Panc1 (cell line): ENCODE measurements at regions not wholly inside any gene's neighbourhood (a gene's known extent, or its start where the extent isn't known, plus 50 kb on each side); places are given as distances from the start of the nearest gene placed in this dataset.

Source experiments
- ATAC-seq: fragments of 200-7000 bp; cut with Tn5 transposase; 2 replicates; pipeline ENCODE4 v1.9.1; 2020; ENCODE audit warnings: mild to moderate bottlenecking, moderate library complexity
- BruUV-seq: library from RNA; stranded (reverse); fragments of 400-500 nt; replicated peaks from 2 replicates; lab custom pipeline; 2021; lab: Mats Ljungman, UMichigan
- CTCF ChIA-PET: fragments of 300-600 bp; sonication (Branson Sonifier 250); formaldehyde crosslinking; loops from one replicate; lab custom pipeline; 2022; ENCODE audit warnings: antibody characterized with exemption; lab: Charles Lee
- POLR2A ChIA-PET: fragments of 300-600 bp; sonication (Branson Sonifier 250); formaldehyde crosslinking; loops from one replicate; lab custom pipeline; 2022; ENCODE audit warnings: antibody characterized with exemption; lab: Charles Lee
- DNase-seq: peaks from one replicate; pipeline ENCODE4 v3.0.0-alpha.2; 2010; ENCODE audit warnings: low read depth, low spot score
- H3K27ac ChIP-seq: 2 replicates; pipeline ENCODE4 v1.5.1; 2011; ENCODE audit warnings: mild to moderate bottlenecking, low read length, inconsistent platforms
- H3K27me3 ChIP-seq: fragments of 200-500 bp; sonication (Bioruptor generic); 2 replicates; pipeline ENCODE4 v1.6.0; 2014; ENCODE audit warnings: low read length, inconsistent platforms; ENCODE audit not compliant: control insufficient read depth, insufficient read depth
- H3K36me3 ChIP-seq: fragments of 200-500 bp; sonication (Bioruptor generic); 2 replicates; pipeline ENCODE4 v1.5.1; 2014; ENCODE audit warnings: inconsistent platforms, mild to moderate bottlenecking, low read length, moderate library complexity; ENCODE audit not compliant: control insufficient read depth, insufficient read depth
- H3K4me1 ChIP-seq: 2 replicates; pipeline ENCODE4 v1.5.1; 2011; ENCODE audit warnings: inconsistent platforms, mild to moderate bottlenecking, low read length, moderate library complexity; ENCODE audit not compliant: control insufficient read depth, insufficient read depth
- H3K4me3 ChIP-seq, 2 experiments: 2 replicates each; pipeline ENCODE4 v1.5.1; 2011 to 2012; ENCODE audit warnings: low read depth in 2 of 2, low read length in 2 of 2, mild to moderate bottlenecking in 2 of 2, inconsistent platforms in 1 of 2, moderate library complexity in 1 of 2
- H3K9me3 ChIP-seq: fragments of 200-500 bp; sonication (Bioruptor generic); 2 replicates; pipeline ENCODE4 v1.5.1; 2014; ENCODE audit warnings: low read depth, mild to moderate bottlenecking, inconsistent platforms, low read length, moderate library complexity; ENCODE audit not compliant: control insufficient read depth, insufficient read depth
- POLR2AphosphoS5 ChIP-seq: IDR thresholded peaks from 2 replicates; pipeline ENCODE4 v1.6.1; 2012; ENCODE audit warnings: mild to moderate bottlenecking, low read depth, low read length, moderate library complexity
- SIN3A ChIP-seq: IDR thresholded peaks from 2 replicates; pipeline ENCODE4 v1.6.1; 2012; ENCODE audit warnings: low read depth, mild to moderate bottlenecking, low read length, moderate library complexity, borderline replicate concordance; ENCODE audit not compliant: insufficient read depth
- TCF7L2 ChIP-seq: IDR thresholded peaks from 2 replicates; pipeline ENCODE4 v1.6.1; 2011; ENCODE audit warnings: mild to moderate bottlenecking, low read depth, low read length, inconsistent platforms
- in situ Hi-C: cut with HindIII; loops from 2 replicates; pipeline ENCODE4 v1.10.0; 2016; ENCODE audit warnings: low sequenced_read_pairs, low pct_unique_long_range_greater_than_20kb
- intact Hi-C: fragments of 100-400 bp; cut with micrococcal nuclease; formaldehyde crosslinking; loops from one replicate; pipeline ENCODE4 v1.10.0; 2022; ENCODE audit not compliant: unreplicated experiment
- TF ChIP-seq, protein P1 (sequence below), 2 experiments: IDR thresholded peaks; 2 replicates each; pipeline ENCODE4 v1.6.1; 2011 to 2012; ENCODE audit warnings: low read depth in 2 of 2, control low read depth in 1 of 2, low read length in 1 of 2, mild to moderate bottlenecking in 1 of 2, moderate library complexity in 1 of 2; ENCODE audit not compliant: insufficient read depth in 1 of 2
- TF ChIP-seq, protein P2 (sequence below): fragments of 450-650 bp; IDR thresholded peaks from 2 replicates; pipeline ENCODE4 v1.5.1; 2017; ENCODE audit warnings: mild to moderate bottlenecking

GRCh38 chr6:92688342-92688741 is 731.0 kb downstream of the EPHA7 start:
- intact Hi-C loops (no loop called here), in situ Hi-C loops (no loop called here)
- ATAC-seq (no peak), DNase-seq (no peak)
- H3K4me3 ChIP-seq, result no peak overlapping the region
- no peaks in the 10 kb centered on the region for H3K9me3 ChIP-seq
- POLR2A ChIA-PET, result no interaction called here
- BruUV-seq, result no TSS peak
- no peaks in the 10 kb centered on the region for H3K4me1 ChIP-seq
- H3K27me3 ChIP-seq, result no peaks in the 10 kb centered on the region
- H3K27ac ChIP-seq, result no peak overlapping the region
- TF ChIP-seq, protein P1, sequence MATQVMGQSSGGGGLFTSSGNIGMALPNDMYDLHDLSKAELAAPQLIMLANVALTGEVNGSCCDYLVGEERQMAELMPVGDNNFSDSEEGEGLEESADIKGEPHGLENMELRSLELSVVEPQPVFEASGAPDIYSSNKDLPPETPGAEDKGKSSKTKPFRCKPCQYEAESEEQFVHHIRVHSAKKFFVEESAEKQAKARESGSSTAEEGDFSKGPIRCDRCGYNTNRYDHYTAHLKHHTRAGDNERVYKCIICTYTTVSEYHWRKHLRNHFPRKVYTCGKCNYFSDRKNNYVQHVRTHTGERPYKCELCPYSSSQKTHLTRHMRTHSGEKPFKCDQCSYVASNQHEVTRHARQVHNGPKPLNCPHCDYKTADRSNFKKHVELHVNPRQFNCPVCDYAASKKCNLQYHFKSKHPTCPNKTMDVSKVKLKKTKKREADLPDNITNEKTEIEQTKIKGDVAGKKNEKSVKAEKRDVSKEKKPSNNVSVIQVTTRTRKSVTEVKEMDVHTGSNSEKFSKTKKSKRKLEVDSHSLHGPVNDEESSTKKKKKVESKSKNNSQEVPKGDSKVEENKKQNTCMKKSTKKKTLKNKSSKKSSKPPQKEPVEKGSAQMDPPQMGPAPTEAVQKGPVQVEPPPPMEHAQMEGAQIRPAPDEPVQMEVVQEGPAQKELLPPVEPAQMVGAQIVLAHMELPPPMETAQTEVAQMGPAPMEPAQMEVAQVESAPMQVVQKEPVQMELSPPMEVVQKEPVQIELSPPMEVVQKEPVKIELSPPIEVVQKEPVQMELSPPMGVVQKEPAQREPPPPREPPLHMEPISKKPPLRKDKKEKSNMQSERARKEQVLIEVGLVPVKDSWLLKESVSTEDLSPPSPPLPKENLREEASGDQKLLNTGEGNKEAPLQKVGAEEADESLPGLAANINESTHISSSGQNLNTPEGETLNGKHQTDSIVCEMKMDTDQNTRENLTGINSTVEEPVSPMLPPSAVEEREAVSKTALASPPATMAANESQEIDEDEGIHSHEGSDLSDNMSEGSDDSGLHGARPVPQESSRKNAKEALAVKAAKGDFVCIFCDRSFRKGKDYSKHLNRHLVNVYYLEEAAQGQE (IDR thresholded peaks at IDR 0.05; ENCODE audit: insufficient read depth in 1 of 2, low read depth in 2 of 2, low read length in 1 of 2), result no peak
- H3K36me3 ChIP-seq, result no peaks in the 10 kb centered on the region
- CTCF ChIA-PET, result no interaction called here

GRCh38 chr6:92687278-92687677 is 732.1 kb downstream of the EPHA7 start:
- Histone ChIP-seq H3K9me3 (no peaks in the 10 kb centered on the region), H3K27ac (no peak overlapping the region), H3K4me1 (no peaks in the 10 kb centered on the region), H3K27me3 (no peaks in the 10 kb centered on the region), H3K4me3 (no peak overlapping the region), H3K36me3 (no peaks in the 10 kb centered on the region)
- BruUV-seq, result no TSS peak
- intact Hi-C loops, result no loop called here
- DNase-seq, result no peak
- TF ChIP-seq TCF7L2 (no peak), SIN3A (no peak), POLR2AphosphoS5 (no peak)
- TF ChIP-seq, protein P1 (IDR thresholded peaks at IDR 0.05; ENCODE audit: insufficient read depth in 1 of 2, low read depth in 2 of 2, low read length in 1 of 2), result no peak
- TF ChIP-seq, protein P2, sequence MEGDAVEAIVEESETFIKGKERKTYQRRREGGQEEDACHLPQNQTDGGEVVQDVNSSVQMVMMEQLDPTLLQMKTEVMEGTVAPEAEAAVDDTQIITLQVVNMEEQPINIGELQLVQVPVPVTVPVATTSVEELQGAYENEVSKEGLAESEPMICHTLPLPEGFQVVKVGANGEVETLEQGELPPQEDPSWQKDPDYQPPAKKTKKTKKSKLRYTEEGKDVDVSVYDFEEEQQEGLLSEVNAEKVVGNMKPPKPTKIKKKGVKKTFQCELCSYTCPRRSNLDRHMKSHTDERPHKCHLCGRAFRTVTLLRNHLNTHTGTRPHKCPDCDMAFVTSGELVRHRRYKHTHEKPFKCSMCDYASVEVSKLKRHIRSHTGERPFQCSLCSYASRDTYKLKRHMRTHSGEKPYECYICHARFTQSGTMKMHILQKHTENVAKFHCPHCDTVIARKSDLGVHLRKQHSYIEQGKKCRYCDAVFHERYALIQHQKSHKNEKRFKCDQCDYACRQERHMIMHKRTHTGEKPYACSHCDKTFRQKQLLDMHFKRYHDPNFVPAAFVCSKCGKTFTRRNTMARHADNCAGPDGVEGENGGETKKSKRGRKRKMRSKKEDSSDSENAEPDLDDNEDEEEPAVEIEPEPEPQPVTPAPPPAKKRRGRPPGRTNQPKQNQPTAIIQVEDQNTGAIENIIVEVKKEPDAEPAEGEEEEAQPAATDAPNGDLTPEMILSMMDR, result no peak
- ChIA-PET POLR2A (no interaction called here), CTCF (no interaction called here)
- ATAC-seq, result no peak
- in situ Hi-C loops, result no loop called here
